GM12865 (cell line): ENCODE measurements at regions not wholly inside any gene's neighbourhood (a gene's known extent, or its start where the extent isn't known, plus 50 kb on each side); places are given as distances from the start of the nearest gene placed in this dataset.

Source experiments
- DNase-seq: peaks from one replicate; pipeline ENCODE4 v3.0.0; 2010; ENCODE audit warnings: low read depth
- H3K4me3 ChIP-seq: 2 replicates; pipeline ENCODE4 v1.5.1; 2011; ENCODE audit warnings: mild to moderate bottlenecking, low read depth, low read length, control low read depth
- CTCF ChIP-seq: IDR thresholded peaks from 2 replicates; pipeline ENCODE4 v1.5.1; 2011; ENCODE audit warnings: low read length, control low read depth, low read depth, inconsistent platforms; ENCODE audit not compliant: insufficient read depth; ENCODE audit errors: missing control alignments

GRCh38 chr13:106836186-106836802, 268.4 kb upstream of the ARGLU1 start:
- no peak for DNase-seq
- no peak for TF ChIP-seq CTCF
- no peak overlapping the region for H3K4me3 ChIP-seq

- DNase-seq: no peak
- no peak for TF ChIP-seq CTCF
- no peak overlapping the region for H3K4me3 ChIP-seq
These were observed 267.5 kb upstream of the ARGLU1 start for GRCh38 chr13:106835477-106835876.

- no peak for TF ChIP-seq CTCF
- no peak for DNase-seq
- H3K4me3 ChIP-seq: no peak overlapping the region
These were observed 254.0 kb upstream of the ARGLU1 start for GRCh38 chr13:106821979-106822378.

GRCh38 chr13:106819413-106820180, 251.7 kb upstream of the ARGLU1 start:
- DNase-seq: no peak
- H3K4me3 ChIP-seq: no peak overlapping the region
- TF ChIP-seq CTCF: no peak

- no peak for TF ChIP-seq CTCF
- DNase-seq: no peak
- H3K4me3 ChIP-seq: no peak overlapping the region
These were observed 251.0 kb upstream of the ARGLU1 start for GRCh38 chr13:106818971-106819370.

GRCh38 chr13:106815545-106815944, 247.6 kb upstream of the ARGLU1 start:
- no peak for DNase-seq
- H3K4me3 ChIP-seq: no peak overlapping the region
- TF ChIP-seq CTCF: no peak

- no peak overlapping the region for H3K4me3 ChIP-seq
- no peak for DNase-seq
- TF ChIP-seq CTCF: no peak
These were observed 246.5 kb upstream of the ARGLU1 start for GRCh38 chr13:106814463-106814862.
